Lower leg skin (tissue), 3 donors: ENCODE measurements at regions not wholly inside any gene's neighbourhood (a gene's known extent, or its start where the extent isn't known, plus 50 kb on each side); places are given as distances from the start of the nearest gene placed in this dataset.

ENCODE experiments used
- POLR2A ChIP-seq, 2 donors: fragments of 450-650 bp; IDR thresholded peaks; one replicate each; pipeline ENCODE4 v1.6.1; 2016 to 2017; ENCODE audit warnings: antibody characterized with exemption in 2 of 2, mild to moderate bottlenecking in 1 of 2, moderate library complexity in 1 of 2
- TF ChIP-seq, protein P1 (sequence below), 3 donors: fragments of 450-650 bp; IDR thresholded peaks; one replicate each; pipeline ENCODE4 v1.5.1; 2016; ENCODE audit warnings: antibody characterized with exemption in 3 of 3, mild to moderate bottlenecking in 3 of 3, moderate library complexity in 2 of 3

DNA sequence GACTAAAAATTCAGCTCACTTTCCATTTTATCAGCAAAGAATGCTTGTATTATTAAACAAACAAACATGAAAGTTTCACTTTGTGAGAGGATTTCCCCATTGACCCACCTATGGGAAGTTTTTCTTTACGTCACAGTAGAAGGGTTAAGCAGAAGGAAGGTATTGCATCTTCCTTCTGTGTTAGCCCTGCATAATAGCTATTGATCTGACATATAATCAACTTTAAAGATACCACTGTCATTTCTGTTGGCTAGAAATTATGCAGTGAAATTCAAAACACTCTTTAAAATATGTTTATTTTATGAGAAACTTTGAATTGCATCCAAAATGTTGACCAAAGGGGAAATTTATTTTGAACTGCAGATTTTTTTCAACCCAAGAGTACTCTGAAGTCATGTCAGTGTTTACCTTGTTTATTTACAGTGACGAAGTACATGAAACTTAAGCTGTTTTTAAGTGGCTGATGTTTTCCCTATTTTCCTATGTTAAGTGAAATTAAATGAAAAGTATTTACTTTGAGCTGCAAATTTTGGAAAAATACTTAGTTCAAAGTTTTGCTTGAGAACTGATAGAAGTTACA lies 566.4 kb downstream of the ZEB2 start:
- TF ChIP-seq, protein P1, sequence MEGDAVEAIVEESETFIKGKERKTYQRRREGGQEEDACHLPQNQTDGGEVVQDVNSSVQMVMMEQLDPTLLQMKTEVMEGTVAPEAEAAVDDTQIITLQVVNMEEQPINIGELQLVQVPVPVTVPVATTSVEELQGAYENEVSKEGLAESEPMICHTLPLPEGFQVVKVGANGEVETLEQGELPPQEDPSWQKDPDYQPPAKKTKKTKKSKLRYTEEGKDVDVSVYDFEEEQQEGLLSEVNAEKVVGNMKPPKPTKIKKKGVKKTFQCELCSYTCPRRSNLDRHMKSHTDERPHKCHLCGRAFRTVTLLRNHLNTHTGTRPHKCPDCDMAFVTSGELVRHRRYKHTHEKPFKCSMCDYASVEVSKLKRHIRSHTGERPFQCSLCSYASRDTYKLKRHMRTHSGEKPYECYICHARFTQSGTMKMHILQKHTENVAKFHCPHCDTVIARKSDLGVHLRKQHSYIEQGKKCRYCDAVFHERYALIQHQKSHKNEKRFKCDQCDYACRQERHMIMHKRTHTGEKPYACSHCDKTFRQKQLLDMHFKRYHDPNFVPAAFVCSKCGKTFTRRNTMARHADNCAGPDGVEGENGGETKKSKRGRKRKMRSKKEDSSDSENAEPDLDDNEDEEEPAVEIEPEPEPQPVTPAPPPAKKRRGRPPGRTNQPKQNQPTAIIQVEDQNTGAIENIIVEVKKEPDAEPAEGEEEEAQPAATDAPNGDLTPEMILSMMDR (IDR thresholded peaks at IDR 0.05): no peak
- TF ChIP-seq POLR2A (IDR thresholded peaks at IDR 0.05): no peak
